Activated B cell treated with CpG ODN at 0.5 μM for 24 hours (primary cell): ENCODE measurements at regions not wholly inside any gene's neighbourhood (a gene's known extent, or its start where the extent isn't known, plus 50 kb on each side); places are given as distances from the start of the nearest gene placed in this dataset.

Source experiments
- ATAC-seq: fragments of 200-7000 bp; cut with Tn5 transposase; one replicate; pipeline ENCODE4 v1.10.0; 2021; ENCODE audit warnings: low read depth, mild to moderate bottlenecking, moderate library complexity
- CTCF ChIA-PET: fragments of 350-600 bp; sonication (Branson Sonifier 250); formaldehyde crosslinking; loops from one replicate; lab custom pipeline; 2021; ENCODE audit warnings: antibody characterized with exemption; lab: Charles Lee
- POLR2A ChIA-PET: fragments of 350-600 bp; sonication (Branson Sonifier 250); formaldehyde crosslinking; loops from one replicate; lab custom pipeline; 2021; ENCODE audit warnings: antibody characterized with exemption; lab: Charles Lee
- DNase-seq: peaks from one replicate; pipeline ENCODE4 v3.0.0; 2022
- H3K27ac Mint-ChIP-seq: one replicate; pipeline ENCODE4 v1.8.0; 2020; ENCODE audit warnings: mixed read lengths
- H3K27me3 Mint-ChIP-seq: one replicate; pipeline ENCODE4 v1.8.0; 2021; ENCODE audit warnings: mixed read lengths
- H3K36me3 Mint-ChIP-seq: one replicate; pipeline ENCODE4 v1.8.0; 2021; ENCODE audit warnings: low read depth, mixed read lengths
- H3K4me1 Mint-ChIP-seq: one replicate; pipeline ENCODE4 v1.8.0; 2021; ENCODE audit warnings: mixed read lengths
- H3K4me3 Mint-ChIP-seq: one replicate; pipeline ENCODE4 v1.8.0; 2020; ENCODE audit warnings: mild to moderate bottlenecking, mixed read lengths
- H3K9me3 Mint-ChIP-seq: one replicate; pipeline ENCODE4 v1.8.0; 2020; ENCODE audit warnings: mixed read lengths
- intact Hi-C: fragments of 100-400 bp; cut with micrococcal nuclease; formaldehyde crosslinking; loops from one replicate; pipeline ENCODE4 v1.15.1; 2024
- TF ChIP-seq, protein P1 (sequence below): fragments of 200-600 bp; IDR thresholded peaks from one replicate; pipeline ENCODE4 v1.8.0; 2022; ENCODE audit warnings: antibody characterized with exemption, mild to moderate bottlenecking

DNA sequence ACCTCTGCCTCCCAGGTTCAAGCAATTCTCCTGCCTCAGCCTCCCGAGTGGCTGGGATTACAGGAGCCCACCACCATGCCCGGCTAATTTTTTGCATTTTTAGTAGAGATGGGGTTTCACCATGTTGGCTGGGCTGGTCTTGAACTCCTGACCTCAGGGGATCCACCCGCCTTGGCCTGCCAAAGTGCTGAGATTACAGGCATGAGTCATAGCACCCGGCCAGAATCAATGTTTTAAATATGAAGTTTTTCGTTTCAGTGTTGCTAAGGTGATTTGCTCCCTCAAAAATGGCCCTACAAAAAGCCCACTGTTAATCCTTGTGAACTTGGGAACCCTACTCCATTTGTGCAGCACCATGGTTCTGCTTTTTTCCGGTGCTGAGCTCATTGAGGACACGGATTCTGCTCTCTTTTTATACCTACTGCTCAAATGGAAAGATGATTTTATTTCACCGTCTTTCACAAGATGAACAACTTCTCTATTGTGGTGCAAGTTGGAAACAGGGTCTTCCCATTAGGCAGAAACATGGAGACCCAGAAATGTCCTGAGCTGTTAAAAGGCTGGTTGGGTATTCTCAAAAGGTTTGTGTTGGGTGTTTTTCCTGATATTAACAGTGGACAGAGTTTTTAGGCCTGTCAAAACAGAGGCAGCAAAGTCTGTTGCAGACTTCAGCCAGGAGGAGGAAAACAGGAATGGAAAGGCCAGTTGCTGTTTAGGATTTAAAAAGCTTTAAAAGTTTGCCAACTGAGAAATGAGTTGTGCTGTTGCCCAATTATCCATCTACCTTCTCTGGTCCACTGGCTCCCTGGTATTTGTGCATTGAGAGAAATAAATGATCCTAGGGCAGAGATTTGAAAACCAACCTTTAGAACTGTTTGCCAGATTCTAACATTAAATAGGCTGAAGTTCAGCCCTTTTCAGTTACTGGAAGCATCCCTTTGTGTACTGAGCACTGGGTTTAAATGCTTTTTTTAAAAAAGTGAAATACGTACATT lies 85.8 kb downstream of the ATP23 start:
- POLR2A ChIA-PET, result no interaction called here
- Mint-ChIP-seq H3K4me1 (no peaks in the 10 kb centered on the region), H3K9me3 (peaks cover 20% of the 10 kb centered on the region), H3K27ac (no peak overlapping the region), H3K36me3 (no peaks in the 10 kb centered on the region), H3K27me3 (peaks cover 3% of the 10 kb centered on the region), H3K4me3 (no peak overlapping the region)
- intact Hi-C loops, result no loop called here
- no peak for DNase-seq
- CTCF ChIA-PET, result no interaction called here
- no peak for ATAC-seq
- TF ChIP-seq, protein P1, sequence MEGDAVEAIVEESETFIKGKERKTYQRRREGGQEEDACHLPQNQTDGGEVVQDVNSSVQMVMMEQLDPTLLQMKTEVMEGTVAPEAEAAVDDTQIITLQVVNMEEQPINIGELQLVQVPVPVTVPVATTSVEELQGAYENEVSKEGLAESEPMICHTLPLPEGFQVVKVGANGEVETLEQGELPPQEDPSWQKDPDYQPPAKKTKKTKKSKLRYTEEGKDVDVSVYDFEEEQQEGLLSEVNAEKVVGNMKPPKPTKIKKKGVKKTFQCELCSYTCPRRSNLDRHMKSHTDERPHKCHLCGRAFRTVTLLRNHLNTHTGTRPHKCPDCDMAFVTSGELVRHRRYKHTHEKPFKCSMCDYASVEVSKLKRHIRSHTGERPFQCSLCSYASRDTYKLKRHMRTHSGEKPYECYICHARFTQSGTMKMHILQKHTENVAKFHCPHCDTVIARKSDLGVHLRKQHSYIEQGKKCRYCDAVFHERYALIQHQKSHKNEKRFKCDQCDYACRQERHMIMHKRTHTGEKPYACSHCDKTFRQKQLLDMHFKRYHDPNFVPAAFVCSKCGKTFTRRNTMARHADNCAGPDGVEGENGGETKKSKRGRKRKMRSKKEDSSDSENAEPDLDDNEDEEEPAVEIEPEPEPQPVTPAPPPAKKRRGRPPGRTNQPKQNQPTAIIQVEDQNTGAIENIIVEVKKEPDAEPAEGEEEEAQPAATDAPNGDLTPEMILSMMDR, result no peak

DNA sequence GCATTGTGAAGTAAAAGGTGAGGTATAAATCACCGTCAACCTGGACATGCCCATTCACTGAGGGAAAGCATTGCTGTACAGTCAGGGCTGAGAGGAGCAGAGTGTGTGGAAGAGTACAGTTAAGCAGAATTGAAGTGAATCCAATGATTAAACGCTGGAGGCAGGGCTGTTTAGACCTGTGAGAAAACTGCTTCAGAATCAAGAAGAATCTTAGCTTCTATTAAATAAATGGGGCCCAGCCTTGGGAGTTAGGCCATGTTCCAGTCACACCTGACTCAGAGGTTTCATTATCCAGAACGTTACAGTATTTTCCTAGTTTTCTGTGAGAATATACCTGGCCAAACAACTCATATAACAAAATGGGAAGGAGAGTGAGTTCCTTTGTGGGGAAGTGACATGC lies 86.9 kb downstream of the ATP23 start:
- ChIA-PET CTCF (no interaction called here), POLR2A (no interaction called here)
- H3K27me3 Mint-ChIP-seq, result peaks cover 3% of the 10 kb centered on the region
- H3K36me3 Mint-ChIP-seq, result no peaks in the 10 kb centered on the region
- no peak overlapping the region for H3K4me3 Mint-ChIP-seq
- TF ChIP-seq, protein P1, result no peak
- intact Hi-C loops, result no loop called here
- H3K27ac Mint-ChIP-seq, result no peak overlapping the region
- peaks cover 27% of the 10 kb centered on the region for H3K9me3 Mint-ChIP-seq
- DNase-seq (no peak), ATAC-seq (no peak)
- no peaks in the 10 kb centered on the region for H3K4me1 Mint-ChIP-seq

DNA sequence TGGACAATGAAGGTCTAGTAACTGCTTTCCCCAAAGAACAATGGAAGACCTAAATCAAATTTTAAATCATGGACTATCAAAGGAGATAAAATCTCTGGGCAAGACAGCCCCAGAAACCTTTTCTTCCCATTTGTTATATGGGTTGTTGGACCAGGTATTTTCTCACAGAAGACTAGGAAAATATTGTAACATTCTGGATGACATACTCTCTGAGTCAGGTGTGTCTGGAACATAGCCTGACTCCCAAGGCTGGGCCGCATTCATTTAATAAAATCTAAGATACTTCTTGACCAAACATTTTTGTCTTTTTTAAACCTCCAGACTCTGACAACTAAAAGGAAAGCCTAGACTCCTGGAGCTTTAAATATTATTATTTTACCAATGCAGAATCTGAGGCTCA lies 87.9 kb downstream of the ATP23 start:
- Mint-ChIP-seq H3K9me3 (peaks cover 28% of the 10 kb centered on the region), H3K36me3 (no peaks in the 10 kb centered on the region), H3K27me3 (peaks cover 3% of the 10 kb centered on the region), H3K4me3 (no peak overlapping the region), H3K27ac (no peak overlapping the region), H3K4me1 (no peaks in the 10 kb centered on the region)
- DNase-seq (no peak), ATAC-seq (no peak)
- intact Hi-C loops, result no loop called here
- CTCF ChIA-PET, result no interaction called here
- TF ChIP-seq, protein P1, result no peak
- POLR2A ChIA-PET, result no interaction called here

DNA sequence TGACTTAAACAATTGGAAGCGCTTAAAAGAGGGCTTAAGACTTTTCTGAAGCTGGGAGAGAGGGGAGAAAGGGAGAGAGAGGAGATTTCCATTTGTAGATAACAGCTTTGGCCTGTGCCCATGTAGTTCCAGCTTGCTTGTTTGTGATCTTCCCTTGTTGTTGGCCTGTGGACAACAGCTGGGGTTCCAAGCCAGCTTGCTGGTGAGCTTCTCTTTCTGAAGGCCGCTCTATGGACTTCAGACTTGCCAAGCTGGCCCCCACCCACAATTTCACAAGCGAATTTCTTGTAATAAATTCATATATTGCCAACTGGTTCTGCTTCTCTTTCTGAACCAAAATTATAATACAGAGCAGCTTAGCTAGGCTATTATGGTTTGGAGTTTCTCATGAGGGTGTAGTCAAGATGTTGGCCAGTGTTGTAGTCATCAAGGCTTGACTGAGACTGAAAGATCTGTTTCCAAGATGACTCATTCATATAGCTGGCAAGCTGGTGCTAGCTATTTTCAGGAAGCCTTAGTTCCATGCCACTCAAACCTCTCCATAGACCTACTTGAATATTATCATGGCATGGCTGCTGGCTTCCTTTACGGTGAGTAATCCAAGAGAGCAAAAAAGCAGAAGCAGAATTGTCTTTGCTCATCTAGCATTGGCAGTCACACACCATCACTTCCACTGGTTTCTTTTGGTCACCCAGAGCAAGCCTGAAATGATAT lies 89.4 kb downstream of the ATP23 start:
- H3K4me3 Mint-ChIP-seq, result no peak overlapping the region
- H3K36me3 Mint-ChIP-seq, result no peaks in the 10 kb centered on the region
- intact Hi-C loops, result no loop called here
- DNase-seq (no peak), ATAC-seq (no peak)
- ChIA-PET POLR2A (no interaction called here), CTCF (no interaction called here)
- no peak overlapping the region for H3K27ac Mint-ChIP-seq
- H3K9me3 Mint-ChIP-seq, result peaks cover 29% of the 10 kb centered on the region
- TF ChIP-seq, protein P1, result no peak
- H3K27me3 Mint-ChIP-seq, result peaks cover 3% of the 10 kb centered on the region
- H3K4me1 Mint-ChIP-seq, result no peaks in the 10 kb centered on the region

DNA sequence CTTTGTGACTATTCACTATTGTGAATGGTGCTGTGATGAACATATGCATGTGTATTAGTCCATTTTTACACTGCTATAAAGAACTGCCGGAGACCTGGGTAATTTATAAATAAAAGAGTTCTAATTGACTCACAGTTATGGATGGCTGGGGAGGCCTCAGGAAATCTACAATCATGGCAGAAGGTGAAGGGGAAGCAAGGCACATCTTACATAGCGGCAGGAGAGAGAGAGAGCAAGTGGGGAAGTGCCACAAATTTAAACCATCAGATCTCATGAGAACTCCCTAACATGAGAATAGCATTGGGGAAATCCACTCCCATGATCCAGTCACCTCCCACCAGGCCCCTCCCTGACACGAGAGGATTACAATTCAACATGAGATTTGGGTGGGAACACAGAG lies 90.8 kb downstream of the ATP23 start:
- Mint-ChIP-seq H3K4me3 (no peak overlapping the region), H3K27me3 (peaks cover 3% of the 10 kb centered on the region), H3K27ac (no peak overlapping the region), H3K9me3 (peaks cover 35% of the 10 kb centered on the region), H3K4me1 (no peaks in the 10 kb centered on the region), H3K36me3 (no peaks in the 10 kb centered on the region)
- DNase-seq (no peak), ATAC-seq (no peak)
- ChIA-PET POLR2A (no interaction called here), CTCF (no interaction called here)
- TF ChIP-seq, protein P1, result no peak
- intact Hi-C loops, result no loop called here
